Fibroblast of lung (primary cell): ENCODE measurements at regions not wholly inside any gene's neighbourhood (a gene's known extent, or its start where the extent isn't known, plus 50 kb on each side); places are given as distances from the start of the nearest gene placed in this dataset.

ENCODE experiments used
- EZH2 ChIP-seq: IDR thresholded peaks from 2 replicates; pipeline ENCODE4 v1.5.1; 2012; ENCODE audit warnings: low read length, control low read depth, mild to moderate bottlenecking; ENCODE audit errors: missing control alignments
- TF ChIP-seq, protein P1 (sequence below), 2 donors: IDR thresholded peaks in 1 of 2; conservative IDR thresholded peaks in 1 of 2; 1 replicate in 1 of 2; 2 replicates in 1 of 2; pipeline ENCODE4 v1.5.1; 2011 to 2012; ENCODE audit warnings: low read length in 2 of 2, control low read depth in 1 of 2, inconsistent platforms in 1 of 2, low read depth in 1 of 2, mild to moderate bottlenecking in 1 of 2

DNA sequence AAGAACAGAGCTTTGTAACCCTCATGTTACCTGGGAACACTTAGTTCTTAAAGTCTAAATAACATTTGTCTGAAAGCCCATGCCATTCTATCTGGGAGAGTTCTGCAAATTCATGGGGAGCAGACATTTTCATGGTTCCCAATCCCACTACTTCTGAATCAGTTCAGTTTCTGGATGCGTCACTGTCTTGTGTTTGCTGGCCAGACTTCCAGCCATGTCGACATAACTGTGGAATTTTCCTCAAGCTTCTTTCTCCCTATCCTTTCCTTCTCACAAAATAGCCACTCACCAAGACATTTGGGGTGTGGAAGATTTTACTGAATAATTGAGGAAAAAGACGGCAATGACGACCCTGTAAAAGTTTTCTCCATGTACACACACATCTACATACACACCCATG, 272.5 kb downstream of the NEBL start:
- TF ChIP-seq, protein P1, sequence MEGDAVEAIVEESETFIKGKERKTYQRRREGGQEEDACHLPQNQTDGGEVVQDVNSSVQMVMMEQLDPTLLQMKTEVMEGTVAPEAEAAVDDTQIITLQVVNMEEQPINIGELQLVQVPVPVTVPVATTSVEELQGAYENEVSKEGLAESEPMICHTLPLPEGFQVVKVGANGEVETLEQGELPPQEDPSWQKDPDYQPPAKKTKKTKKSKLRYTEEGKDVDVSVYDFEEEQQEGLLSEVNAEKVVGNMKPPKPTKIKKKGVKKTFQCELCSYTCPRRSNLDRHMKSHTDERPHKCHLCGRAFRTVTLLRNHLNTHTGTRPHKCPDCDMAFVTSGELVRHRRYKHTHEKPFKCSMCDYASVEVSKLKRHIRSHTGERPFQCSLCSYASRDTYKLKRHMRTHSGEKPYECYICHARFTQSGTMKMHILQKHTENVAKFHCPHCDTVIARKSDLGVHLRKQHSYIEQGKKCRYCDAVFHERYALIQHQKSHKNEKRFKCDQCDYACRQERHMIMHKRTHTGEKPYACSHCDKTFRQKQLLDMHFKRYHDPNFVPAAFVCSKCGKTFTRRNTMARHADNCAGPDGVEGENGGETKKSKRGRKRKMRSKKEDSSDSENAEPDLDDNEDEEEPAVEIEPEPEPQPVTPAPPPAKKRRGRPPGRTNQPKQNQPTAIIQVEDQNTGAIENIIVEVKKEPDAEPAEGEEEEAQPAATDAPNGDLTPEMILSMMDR (conservative IDR thresholded peaks at IDR 0.05 in 1 of 2, IDR thresholded peaks at IDR 0.05 in 1 of 2; ENCODE audit: low read depth in 1 of 2, low read length in 2 of 2) = no peak
- no peak for TF ChIP-seq EZH2
